HG02588 (cell line): ENCODE measurements at regions not wholly inside any gene's neighbourhood (a gene's known extent, or its start where the extent isn't known, plus 50 kb on each side); places are given as distances from the start of the nearest gene placed in this dataset.

ENCODE experiments used
- ATAC-seq: cut with Tn5 transposase; IDR thresholded peaks from one replicate; pipeline ENCODE4 v1.9.1; 2021; ENCODE audit warnings: mild to moderate bottlenecking, moderate library complexity; ENCODE audit not compliant: unreplicated experiment

- ATAC-seq = no peak
Observed at GRCh38 chr13:73248711-73249580, 190.1 kb downstream of the KLF5 start.

- ATAC-seq = no peak
Observed at GRCh38 chr13:73248154-73248553, 189.3 kb downstream of the KLF5 start.

GRCh38 chr13:73245246-73245645 lies 186.4 kb downstream of the KLF5 start:
- no peak for ATAC-seq

- no peak for ATAC-seq
Observed at GRCh38 chr13:73244467-73244866, 185.7 kb downstream of the KLF5 start.

GRCh38 chr13:73242515-73243015 lies 183.8 kb downstream of the KLF5 start:
- ATAC-seq = no peak

- no peak for ATAC-seq
Observed at GRCh38 chr13:73240193-73240592, 181.4 kb downstream of the KLF5 start.

GRCh38 chr13:73235385-73235784 lies 176.6 kb downstream of the KLF5 start:
- no peak for ATAC-seq

GRCh38 chr13:73231471-73231870 lies 172.7 kb downstream of the KLF5 start:
- ATAC-seq = no peak

- ATAC-seq = no peak
Observed at GRCh38 chr13:73230716-73231115, 171.9 kb downstream of the KLF5 start.

- no peak for ATAC-seq
Observed at GRCh38 chr13:73228546-73228945, 169.7 kb downstream of the KLF5 start.

- no peak for ATAC-seq
Observed at GRCh38 chr13:73225990-73226389, 167.2 kb downstream of the KLF5 start.

- no peak for ATAC-seq
Observed at GRCh38 chr13:73224703-73225102, 165.9 kb downstream of the KLF5 start.

- peak; percentile 84 for ATAC-seq
Observed at GRCh38 chr13:73223372-73223781, 164.6 kb downstream of the KLF5 start.

GRCh38 chr13:73222627-73223305 lies 164.0 kb downstream of the KLF5 start:
- no peak for ATAC-seq

- no peak for ATAC-seq
Observed at GRCh38 chr13:73220966-73221720, 162.3 kb downstream of the KLF5 start.

GRCh38 chr13:73218181-73218580 lies 159.4 kb downstream of the KLF5 start:
- ATAC-seq = no peak

- no peak for ATAC-seq
Observed at GRCh38 chr13:73216381-73216831, 157.6 kb downstream of the KLF5 start.

- ATAC-seq = no peak
Observed at GRCh38 chr13:73215823-73216222, 157.0 kb downstream of the KLF5 start.

- no peak for ATAC-seq
Observed at GRCh38 chr13:73212482-73212881, 153.7 kb downstream of the KLF5 start.

GRCh38 chr13:73210218-73210883 lies 151.5 kb downstream of the KLF5 start:
- no peak for ATAC-seq

GRCh38 chr13:73204952-73205351 lies 146.1 kb downstream of the KLF5 start:
- no peak for ATAC-seq
